ENCODE measurements at regions not wholly inside any gene's neighbourhood (a gene's known extent, or its start where the extent isn't known, plus 50 kb on each side); places are given as distances from the start of the nearest gene placed in this dataset.

DNA sequence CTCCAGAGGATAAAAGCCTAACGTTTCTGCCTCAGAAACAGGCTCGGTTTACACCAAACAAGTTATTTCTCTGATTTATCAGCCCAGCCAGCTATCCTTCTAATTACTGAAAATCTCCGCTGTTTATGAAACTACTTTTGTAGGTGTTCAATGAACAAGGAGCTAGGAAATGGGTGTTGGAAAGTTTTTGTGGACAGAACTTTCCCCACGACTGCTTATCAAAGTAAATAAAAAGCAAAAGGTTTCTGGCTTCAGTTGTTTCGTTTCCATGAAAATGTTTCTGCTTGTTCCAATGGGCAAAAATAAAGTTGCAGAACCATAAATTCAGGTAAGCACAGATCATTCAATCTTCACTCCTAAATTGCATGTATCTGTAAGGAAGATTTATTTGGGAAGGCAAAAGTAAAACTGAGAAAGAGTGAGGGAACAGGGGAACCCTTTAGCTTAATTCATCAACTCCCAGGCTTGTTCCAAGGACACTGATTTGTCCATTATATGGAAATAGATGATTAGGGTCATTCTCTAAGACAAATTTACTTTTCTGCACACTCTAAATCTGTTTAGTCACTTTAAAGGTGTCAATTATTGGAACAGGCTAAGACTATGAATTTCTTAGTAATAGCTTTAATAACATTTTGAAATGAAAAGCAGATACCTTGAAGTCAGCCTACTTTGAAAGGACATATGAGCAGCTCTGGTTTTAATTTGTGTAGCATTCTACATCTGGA lies 175.9 kb upstream of the CDKN3 start:
- Histone ChIP-seq H3K4me1 (ENCODE audit: low read depth, poor library complexity, severe bottlenecking) (no peaks in the 10 kb centered on the region), H3K4me2 (no peak overlapping the region), H3K27me3 (ENCODE audit: insufficient read depth, low read depth) (no peaks in the 10 kb centered on the region), H3K79me2 (ENCODE audit: insufficient read depth, low read depth) (no peaks in the 10 kb centered on the region), H3K9ac (no peak overlapping the region), H3K36me3 (ENCODE audit: insufficient read depth) (no peaks in the 10 kb centered on the region), H2AFZ (ENCODE audit: low read depth) (no peak overlapping the region), H3K4me3 (IDR thresholded peaks at IDR 0.05; ENCODE audit: insufficient read depth, low read depth, low read length) (no peak overlapping the region), H3K27ac (no peak overlapping the region), H4K20me1 (ENCODE audit: insufficient read depth) (no peaks in the 10 kb centered on the region)
- TF ChIP-seq, protein P1, sequence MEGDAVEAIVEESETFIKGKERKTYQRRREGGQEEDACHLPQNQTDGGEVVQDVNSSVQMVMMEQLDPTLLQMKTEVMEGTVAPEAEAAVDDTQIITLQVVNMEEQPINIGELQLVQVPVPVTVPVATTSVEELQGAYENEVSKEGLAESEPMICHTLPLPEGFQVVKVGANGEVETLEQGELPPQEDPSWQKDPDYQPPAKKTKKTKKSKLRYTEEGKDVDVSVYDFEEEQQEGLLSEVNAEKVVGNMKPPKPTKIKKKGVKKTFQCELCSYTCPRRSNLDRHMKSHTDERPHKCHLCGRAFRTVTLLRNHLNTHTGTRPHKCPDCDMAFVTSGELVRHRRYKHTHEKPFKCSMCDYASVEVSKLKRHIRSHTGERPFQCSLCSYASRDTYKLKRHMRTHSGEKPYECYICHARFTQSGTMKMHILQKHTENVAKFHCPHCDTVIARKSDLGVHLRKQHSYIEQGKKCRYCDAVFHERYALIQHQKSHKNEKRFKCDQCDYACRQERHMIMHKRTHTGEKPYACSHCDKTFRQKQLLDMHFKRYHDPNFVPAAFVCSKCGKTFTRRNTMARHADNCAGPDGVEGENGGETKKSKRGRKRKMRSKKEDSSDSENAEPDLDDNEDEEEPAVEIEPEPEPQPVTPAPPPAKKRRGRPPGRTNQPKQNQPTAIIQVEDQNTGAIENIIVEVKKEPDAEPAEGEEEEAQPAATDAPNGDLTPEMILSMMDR (conservative IDR thresholded peaks at IDR 0.05; ENCODE audit: low read depth, low read length), result no peak

DNA sequence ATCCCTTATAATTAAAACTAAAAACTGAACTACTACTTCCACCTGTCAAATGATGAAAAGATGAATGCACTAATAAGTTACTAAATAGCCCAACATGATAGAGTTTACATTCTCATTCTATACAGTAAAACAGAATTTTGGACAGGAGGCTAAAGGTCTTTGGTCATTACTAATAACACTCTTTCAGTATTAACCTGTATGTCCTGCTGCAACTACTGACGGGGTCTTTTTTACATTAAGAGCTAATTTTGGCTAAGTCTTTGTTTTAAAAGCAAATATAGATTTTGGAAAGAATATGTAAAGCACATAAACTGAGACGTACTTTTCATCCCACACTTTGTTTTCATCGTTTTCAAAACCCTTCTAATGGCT lies 175.4 kb upstream of the CDKN3 start:
- Histone ChIP-seq H3K9ac (no peak overlapping the region), H3K4me1 (ENCODE audit: low read depth, poor library complexity, severe bottlenecking) (no peaks in the 10 kb centered on the region), H3K27me3 (ENCODE audit: insufficient read depth, low read depth) (no peaks in the 10 kb centered on the region), H3K36me3 (ENCODE audit: insufficient read depth) (no peaks in the 10 kb centered on the region), H3K4me2 (no peak overlapping the region), H3K79me2 (ENCODE audit: insufficient read depth, low read depth) (no peaks in the 10 kb centered on the region), H2AFZ (ENCODE audit: low read depth) (no peak overlapping the region), H3K4me3 (IDR thresholded peaks at IDR 0.05; ENCODE audit: insufficient read depth, low read depth, low read length) (no peak overlapping the region), H3K27ac (no peak overlapping the region), H4K20me1 (ENCODE audit: insufficient read depth) (no peaks in the 10 kb centered on the region)
- TF ChIP-seq, protein P1 (conservative IDR thresholded peaks at IDR 0.05; ENCODE audit: low read depth, low read length), result no peak

DNA sequence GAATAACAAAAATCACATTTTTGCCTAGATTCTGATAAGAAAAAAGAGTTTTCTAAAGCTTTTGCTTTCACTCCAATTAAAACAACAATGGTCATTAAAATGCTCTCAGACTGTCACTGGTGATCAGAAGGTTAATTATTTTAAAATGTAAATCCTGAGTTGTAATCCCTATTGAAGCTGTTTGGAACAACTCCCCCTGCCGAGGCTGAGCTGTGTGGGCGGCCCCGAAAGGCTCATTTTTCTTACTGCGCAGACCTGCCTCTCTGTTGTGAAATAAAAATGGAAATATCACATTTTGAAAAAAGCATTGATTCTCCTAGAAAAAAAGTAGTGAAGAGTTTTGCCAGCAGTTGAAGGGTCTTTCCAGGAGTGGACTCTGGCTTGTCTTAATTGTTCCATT lies 174.8 kb upstream of the CDKN3 start:
- no peaks in the 10 kb centered on the region for H3K79me2 ChIP-seq (ENCODE audit: insufficient read depth, low read depth)
- no peak overlapping the region for H3K27ac ChIP-seq
- no peaks in the 10 kb centered on the region for H3K27me3 ChIP-seq (ENCODE audit: insufficient read depth, low read depth)
- H3K4me1 ChIP-seq (ENCODE audit: low read depth, poor library complexity, severe bottlenecking), result no peaks in the 10 kb centered on the region
- H2AFZ ChIP-seq (ENCODE audit: low read depth), result no peak overlapping the region
- no peaks in the 10 kb centered on the region for H4K20me1 ChIP-seq (ENCODE audit: insufficient read depth)
- TF ChIP-seq, protein P1 (conservative IDR thresholded peaks at IDR 0.05; ENCODE audit: low read depth, low read length), result no peak
- no peaks in the 10 kb centered on the region for H3K36me3 ChIP-seq (ENCODE audit: insufficient read depth)
- H3K4me2 ChIP-seq, result no peak overlapping the region
- H3K4me3 ChIP-seq (IDR thresholded peaks at IDR 0.05; ENCODE audit: insufficient read depth, low read depth, low read length), result no peak overlapping the region
- no peak overlapping the region for H3K9ac ChIP-seq

DNA sequence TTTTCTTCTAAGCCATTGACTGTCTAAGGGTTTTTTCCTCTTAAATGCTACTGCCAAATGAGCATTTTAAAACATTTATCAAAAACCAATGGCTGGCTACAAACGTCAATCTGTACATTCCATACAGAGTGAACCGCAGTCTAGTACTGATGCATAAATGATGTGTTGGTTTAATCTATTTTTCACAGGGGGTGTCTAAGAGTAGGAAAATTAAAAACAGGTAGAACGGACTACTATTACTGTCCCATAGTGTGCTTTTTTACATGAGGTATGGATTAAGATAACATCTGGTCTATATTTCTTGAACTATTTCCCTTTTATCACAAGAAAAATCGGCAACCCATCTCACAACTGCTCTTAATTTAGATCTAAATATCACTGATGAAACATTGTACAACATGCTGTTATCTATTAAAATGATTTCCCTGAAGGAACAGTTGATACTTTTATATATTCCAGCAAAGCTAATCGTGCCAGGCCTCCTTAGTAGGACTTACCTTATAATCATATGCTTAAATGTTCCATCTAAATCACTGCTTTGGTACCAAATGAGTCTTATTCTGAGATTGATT lies 172.9 kb upstream of the CDKN3 start:
- TF ChIP-seq, protein P1 (conservative IDR thresholded peaks at IDR 0.05; ENCODE audit: low read depth, low read length), result no peak
- Histone ChIP-seq H3K27me3 (ENCODE audit: insufficient read depth, low read depth) (no peaks in the 10 kb centered on the region), H3K36me3 (ENCODE audit: insufficient read depth) (no peaks in the 10 kb centered on the region), H3K4me2 (no peak overlapping the region), H3K79me2 (ENCODE audit: insufficient read depth, low read depth) (no peaks in the 10 kb centered on the region), H3K4me1 (ENCODE audit: low read depth, poor library complexity, severe bottlenecking) (no peaks in the 10 kb centered on the region), H2AFZ (ENCODE audit: low read depth) (no peak overlapping the region), H3K27ac (no peak overlapping the region), H3K9ac (no peak overlapping the region), H4K20me1 (ENCODE audit: insufficient read depth) (no peaks in the 10 kb centered on the region), H3K4me3 (IDR thresholded peaks at IDR 0.05; ENCODE audit: insufficient read depth, low read depth, low read length) (no peak overlapping the region)

Measured in KMS-11 (cell line).